ENCODE measurements at regions not wholly inside any gene's neighbourhood (a gene's known extent, or its start where the extent isn't known, plus 50 kb on each side); places are given as distances from the start of the nearest gene placed in this dataset.
"Not testable (repeated sequence)": the region's sequence is repeated elsewhere in the genome, so short reads cannot be mapped to it uniquely, and the experiment has no call there.

DNA sequence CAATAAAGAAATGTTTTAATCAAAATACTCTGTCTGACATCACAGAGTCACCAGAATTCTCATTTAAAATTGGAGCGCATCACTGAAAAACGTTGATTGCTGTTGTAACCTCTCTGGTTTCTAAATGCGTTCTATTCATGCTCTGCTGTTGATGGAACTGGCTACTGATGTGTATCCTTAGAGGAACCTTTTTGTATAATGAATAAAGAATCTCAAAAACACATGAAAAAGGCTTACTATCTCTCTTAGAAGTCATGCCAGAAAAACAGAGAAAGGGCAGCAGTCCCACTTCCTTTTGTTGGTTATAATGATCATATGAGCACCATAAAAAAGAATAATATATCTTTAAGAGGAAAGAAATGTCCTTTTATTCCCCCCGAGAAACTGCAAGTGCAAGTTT is 615.5 kb downstream of the TLE1 start:
- DNase-seq (ENCODE audit: low read depth): no peak

DNA sequence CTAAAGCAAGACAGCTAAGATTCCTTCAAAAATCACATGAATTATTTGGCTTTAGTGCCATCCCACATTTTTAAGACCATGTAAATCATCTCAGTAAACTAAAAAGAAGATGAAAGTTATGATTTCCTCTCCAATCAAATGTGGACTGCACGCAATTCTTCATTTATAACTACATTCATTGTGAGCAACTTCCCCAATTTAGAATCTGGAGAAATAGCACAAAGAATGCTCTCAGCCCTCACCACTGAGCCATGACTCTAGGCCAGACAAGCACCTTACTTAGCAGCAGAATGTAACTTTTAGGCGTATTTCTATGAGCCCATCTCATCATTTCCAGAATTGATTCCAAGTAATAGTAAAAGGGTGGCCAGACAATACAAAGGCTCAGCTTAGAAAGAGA is 616.6 kb downstream of the TLE1 start:
- DNase-seq (ENCODE audit: low read depth): no peak

DNA sequence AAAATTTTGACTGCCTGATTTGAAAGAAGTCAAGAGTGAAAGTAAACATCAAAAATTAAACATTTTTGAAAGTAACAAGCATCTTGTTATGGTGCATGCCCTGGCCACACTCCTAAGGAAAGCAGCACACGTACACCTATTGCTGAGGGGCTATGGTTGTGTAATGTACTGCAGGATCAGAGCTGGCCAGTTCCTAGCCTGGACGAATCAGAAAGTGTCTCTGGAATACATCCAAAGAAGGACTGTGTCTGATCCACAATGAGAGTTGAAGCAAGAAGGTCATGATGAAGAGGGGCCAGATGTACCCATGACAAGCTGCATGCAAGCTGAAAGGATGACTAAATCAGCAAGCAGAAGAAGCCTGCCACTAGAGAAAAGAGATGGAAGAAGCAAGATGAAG is 618.2 kb downstream of the TLE1 start:
- DNase-seq (ENCODE audit: low read depth): no peak

DNA sequence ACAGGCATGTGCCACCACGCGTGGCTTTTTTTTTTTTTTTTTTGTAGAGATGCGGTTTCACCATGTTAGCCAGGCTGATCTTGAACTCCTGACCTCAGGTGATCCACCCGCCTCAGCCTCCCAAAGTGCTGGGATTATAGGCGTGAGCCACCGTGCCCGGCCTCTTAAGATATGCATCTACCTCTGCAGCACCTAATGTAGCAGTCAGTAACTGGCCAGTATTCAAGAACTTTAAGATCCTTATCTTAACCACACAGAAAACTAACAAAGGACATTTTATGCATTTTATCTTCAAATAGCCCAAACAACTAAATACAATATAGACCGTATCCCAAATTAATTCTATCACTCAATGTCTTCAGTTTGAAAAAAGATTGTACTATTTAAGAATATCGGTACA is 618.7 kb downstream of the TLE1 start:
- no peak for DNase-seq (ENCODE audit: low read depth)

DNA sequence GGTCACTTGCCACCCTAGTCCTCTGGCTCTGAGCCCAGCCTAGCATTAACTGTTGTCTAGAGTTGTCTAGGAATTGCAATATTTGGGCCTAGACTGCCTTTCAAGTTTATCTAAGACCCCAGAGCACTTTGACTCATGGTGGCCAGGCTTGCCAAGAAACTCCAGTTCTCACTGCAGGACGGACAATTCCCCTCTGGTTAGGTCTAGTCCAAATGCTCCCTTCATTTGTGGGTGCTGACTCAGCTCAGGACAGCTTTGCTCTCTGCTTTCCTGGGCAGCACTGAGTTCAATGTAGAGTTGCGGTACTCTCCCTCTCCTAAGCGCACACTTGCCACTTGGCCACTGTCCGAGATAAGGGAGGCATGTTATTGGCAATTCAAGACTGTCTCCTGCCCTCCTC is 619.4 kb downstream of the TLE1 start:
- DNase-seq (ENCODE audit: low read depth): no peak

DNA sequence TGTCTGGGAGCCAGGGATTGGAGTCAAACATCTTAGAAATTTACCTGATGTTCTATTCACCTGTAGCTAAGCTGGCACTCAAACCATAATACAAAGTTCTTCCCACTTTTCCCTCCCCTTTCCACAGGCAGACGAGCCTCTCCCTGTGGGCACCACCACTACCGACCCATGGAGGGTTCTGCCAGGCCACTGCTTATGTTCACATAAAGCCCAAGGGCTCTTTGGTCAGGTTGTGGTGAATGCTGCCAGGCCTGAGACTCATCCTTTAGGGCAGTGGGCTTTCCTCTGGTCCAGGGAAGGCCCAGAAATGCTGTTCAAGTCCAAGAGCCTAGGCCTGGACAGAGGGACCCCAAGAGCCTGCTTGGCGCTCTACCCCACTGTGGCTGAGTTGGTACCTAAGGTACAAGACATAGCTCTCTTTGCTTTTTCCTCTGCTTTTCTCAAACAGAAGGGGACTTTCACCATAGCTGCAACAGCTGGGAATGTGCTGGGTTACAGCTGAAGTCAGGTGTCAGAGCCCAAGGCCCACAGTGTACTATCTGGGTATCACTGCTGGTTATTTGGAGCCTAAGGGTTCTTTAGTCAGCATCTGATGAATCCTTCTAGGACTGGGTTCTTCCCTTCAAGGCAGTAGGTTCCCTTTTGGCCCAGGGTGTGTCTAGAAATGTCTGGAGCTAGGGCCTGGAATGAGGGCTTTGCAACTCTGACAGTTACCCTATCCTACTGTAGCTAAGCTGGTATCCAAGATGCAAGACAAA is 620.1 kb downstream of the TLE1 start:
- no peak for DNase-seq (ENCODE audit: low read depth)

DNA sequence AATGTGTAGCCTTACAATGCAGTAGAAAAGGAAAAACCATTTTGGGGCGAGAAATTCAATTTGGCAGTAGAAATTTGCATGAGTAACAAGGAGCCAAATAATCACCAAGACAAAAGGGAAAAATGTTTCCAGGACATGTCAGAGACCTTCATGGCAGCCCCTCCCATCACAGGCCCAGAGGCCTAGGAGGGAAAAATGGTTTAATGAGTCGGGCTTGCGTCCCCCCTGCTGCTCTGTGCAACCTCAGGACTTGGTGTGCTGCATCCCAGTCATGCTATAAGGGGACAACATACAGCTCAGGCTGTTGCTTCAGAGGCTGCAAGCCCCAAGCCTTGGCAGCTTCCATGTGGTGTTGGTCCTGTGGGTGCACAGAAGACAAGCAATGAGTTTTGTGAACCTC is 626.4 kb downstream of the TLE1 start:
- DNase-seq (ENCODE audit: low read depth): not testable (repeated sequence)

DNA sequence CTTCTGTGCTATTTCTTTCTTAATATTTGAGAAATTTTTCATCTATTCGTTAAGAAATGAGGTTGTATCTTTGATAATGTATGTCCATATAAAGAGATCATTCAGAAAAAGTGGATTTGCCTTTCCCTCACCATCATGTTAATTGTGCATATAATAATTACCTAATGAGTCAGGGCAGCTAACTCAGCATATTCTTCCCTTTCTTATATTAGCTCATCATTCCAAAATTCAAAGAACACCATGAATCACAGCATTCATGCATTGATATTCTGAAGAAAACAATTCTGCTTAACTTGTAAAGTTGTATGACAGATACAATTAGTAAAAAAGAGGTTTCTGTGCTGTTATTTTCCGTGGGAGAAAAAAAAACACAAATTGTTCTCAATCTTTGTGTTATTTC is 630.6 kb downstream of the TLE1 start:
- no peak for DNase-seq (ENCODE audit: low read depth)

DNA sequence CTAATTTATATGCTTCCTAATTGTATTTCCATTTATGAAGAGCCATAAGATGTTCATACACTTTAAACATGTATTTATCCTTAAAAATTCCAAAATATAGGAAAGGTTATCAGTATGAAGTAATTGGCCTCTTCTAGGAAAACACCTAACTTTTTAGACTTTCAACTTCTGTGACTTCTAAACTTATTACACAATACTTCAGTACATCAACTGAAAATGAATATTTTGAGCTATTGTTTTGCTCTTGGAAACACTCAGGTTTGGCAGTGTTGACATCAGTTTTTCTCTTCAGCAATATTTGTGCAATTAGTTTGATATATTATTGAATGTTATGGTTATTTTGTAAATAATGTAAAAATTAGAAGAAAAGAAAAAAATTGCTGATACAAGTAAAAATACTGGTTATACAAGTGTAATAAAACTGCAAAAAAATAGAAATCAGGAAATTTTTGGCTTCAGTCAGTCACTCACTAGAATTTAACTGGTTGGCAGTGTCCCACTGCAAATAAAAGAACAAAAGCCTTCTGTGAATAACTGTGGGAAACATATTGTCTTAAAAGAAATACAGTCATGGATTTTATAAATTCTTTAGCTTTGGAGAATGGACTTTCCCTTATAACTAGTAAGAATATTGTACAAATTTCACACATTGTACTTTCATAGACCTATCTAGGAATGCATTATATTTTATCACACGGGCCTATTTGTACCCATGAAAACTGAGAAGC is 635.9 kb downstream of the TLE1 start:
- no peak for DNase-seq (ENCODE audit: low read depth)

DNA sequence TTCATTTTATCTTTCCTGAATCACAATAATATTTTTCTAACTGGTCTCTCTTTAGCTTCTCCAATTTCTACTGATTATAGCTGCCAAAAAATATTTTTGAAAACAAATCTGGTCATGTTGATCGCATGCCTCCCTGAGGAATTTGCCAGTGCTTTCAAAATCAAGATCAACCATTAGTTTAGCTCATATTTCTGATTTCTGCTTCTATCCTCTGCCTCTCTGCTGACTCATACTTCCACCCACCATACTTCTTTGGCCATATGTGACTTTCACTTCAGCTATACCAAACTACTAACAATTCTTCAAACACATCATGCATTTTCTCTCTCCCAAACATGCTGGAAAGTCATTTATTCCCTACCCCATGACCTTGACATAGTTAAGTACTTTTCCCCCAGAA is 636.5 kb downstream of the TLE1 start:
- no peak for DNase-seq (ENCODE audit: low read depth)

DNA sequence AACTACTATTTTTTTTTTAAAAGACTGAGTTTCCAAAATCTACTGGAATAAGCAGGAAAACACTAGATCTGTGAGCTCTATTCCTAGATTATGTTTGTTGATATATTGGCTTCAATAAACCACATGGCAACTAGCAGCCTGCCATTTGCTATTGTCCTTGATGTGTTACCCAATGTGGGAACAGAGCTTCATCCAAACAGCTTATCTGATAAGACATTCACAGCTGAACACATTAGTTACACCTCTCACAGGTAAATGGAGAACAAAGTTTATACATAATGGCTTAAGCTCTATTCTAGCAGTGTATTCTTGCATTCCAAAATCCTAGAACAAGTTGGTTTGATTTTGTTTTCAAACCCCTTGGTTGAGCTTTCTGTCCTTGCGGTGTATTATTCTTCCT is 642.1 kb downstream of the TLE1 start:
- DNase-seq (ENCODE audit: low read depth): no peak

DNA sequence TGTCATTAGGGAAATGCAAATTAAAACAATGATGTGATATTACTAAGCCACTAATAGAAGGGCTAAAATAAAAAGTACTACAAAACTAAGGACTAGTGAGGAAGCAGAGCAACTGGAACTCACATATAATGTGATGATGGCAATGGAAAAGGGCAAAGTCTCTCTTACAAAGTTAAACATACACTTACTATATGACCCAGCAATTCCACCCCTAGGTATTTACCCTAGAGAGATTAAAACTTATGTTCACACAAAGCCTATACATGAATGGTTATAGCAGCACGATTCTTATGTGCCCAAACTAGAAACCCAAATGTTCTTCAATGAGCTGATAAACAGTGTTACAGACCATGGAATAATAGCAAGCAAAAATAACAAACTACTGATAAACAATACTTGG is 643.7 kb downstream of the TLE1 start:
- DNase-seq (ENCODE audit: low read depth): no peak

DNA sequence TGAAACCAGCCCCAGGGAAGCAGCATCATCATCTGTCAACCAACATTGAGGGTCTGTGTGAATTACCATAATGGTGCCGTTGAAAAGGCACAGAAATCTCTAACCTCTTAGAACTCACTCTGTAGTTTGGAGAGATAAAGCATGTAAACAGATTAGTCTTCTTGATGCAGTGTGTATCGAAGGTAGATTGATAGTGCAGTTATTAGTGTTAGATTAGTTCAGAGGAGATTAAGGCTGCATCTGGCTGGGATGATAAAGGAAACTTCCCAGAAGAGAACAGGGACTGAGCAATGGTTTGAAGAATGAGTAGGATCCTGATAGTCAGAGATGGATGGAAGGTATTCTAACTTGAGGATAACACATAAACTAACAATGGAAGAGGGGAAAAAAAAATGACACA is 651.5 kb downstream of the TLE1 start:
- no peak for DNase-seq (ENCODE audit: low read depth)

DNA sequence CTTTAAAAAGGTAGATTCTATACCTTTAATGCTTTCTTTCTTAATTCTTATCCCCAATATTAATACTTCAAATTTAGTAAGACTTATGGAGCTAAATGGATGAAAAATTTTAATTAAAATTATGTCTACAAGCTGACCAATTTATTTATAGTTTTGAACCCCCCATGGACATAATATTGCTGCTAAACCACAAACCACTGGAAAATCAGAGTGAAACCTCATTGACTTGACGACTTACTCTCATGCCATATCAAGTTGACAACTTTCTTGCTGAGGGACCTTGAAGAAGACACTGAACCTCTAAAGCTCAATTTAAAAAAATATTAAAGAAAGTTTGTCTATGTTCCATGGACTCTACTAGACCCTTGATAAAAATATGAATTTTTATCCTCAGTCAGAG is 653.7 kb downstream of the TLE1 start:
- DNase-seq (ENCODE audit: low read depth): no peak

DNA sequence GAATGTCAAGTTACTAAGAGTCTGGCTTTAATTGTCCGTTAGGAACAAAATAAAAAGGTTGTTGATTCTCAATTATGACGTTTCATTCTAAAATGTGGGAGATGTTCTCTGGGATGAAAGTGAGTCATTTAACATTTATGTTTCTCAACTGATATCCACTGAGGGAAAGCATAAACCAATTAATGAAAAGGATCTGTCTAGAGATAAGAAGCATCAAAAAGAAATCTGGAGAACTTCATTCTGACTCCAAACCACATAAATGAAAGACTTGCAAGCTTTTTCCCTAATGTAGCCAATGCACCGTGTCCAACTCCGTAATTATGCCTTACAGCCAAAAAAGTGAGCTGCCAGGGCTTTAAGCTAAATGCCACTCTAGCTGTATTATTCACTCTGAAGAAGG is 654.2 kb downstream of the TLE1 start:
- no peak for DNase-seq (ENCODE audit: low read depth)

DNA sequence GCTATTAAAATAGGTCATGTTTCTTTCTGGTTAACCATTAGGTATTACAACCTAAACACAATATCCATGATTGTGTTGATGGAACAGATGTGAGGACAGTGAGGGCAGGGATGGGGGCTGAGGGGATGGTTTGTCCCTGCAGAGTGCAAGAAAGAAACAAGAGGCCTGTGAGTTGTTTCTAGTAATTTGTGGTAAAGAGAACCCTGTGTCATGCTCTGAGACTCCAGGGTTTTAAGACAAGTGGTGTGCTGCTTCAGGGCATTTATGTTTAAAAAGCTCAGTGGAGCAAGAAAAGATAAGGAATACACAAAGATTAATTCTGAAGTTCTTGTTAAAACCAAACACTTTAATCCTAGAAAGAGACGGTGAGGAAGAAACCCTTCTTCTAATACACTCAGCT is 656.5 kb downstream of the TLE1 start:
- no peak for DNase-seq (ENCODE audit: low read depth)

DNA sequence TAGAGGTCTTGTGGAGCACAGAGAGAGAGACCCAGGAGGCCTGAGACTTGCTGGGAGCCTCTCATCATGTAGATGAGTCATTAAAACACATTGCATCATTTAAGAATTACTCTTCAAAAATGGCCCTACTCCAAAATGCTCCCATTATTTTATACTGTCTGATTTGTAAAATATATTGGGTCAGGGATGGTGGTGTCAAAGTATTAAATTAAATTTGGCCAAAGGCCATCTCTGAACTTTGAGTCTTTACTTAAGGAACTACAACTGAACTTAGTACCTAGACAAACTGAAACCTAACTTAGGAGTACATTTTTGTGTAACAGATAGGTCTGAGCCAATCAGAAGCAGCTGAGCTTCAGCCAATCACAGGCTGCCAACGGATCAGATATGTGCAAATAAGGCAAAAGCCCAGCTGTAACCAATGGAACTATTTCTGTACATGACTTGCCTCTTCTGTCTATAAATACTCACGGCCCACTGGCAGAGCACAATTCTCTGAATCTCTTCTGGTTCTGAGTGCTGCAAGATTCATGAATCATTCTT is 657.2 kb downstream of the TLE1 start:
- no peak for DNase-seq (ENCODE audit: low read depth)

DNA sequence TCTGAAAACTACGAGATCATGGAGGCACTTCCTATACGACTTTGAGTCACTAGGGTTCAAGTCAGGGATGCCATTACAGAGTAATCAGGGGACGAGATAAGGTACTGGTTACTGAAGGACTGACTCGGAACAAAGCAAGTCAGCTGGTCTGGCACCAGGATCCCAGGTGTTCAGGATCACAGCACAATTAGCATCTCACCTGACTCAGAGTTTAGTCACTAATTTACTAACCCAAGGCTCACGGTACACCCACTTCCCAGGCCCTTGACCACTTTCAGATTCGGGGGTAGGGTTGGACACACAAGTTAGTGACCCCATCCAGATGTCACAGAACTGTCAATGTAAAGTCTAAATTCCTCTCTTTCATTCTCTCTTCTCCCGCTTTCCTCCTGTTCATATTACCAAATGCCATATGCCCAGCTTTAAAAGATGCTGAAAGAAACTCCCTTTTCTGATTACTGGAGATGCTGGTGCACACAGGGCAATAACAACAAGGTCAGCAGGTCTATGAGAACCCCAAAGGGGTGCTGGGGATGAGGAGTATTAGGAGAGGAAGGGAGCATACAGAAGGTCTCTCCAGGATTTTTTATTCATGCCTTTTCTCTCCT is 657.8 kb downstream of the TLE1 start:
- no peak for DNase-seq (ENCODE audit: low read depth)

DNA sequence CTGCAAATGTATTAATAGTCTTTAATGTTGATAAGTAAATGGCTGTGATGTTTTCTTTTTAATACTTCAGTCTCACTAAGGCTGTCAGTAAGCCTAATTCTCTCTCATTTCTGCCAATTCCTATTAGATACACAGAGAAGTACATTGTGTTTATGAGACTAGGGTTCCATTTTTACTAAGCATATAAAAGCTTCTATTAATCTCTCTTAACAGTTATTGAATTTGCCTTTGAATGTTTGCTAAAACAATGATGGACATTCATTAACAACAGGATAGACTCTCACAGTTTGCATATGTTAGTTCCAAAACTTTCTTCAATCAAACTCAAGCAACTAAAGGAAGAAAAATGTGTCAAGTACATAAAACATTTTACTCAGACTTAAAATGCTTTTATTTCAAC is 659.3 kb downstream of the TLE1 start:
- DNase-seq (ENCODE audit: low read depth): no peak

DNA sequence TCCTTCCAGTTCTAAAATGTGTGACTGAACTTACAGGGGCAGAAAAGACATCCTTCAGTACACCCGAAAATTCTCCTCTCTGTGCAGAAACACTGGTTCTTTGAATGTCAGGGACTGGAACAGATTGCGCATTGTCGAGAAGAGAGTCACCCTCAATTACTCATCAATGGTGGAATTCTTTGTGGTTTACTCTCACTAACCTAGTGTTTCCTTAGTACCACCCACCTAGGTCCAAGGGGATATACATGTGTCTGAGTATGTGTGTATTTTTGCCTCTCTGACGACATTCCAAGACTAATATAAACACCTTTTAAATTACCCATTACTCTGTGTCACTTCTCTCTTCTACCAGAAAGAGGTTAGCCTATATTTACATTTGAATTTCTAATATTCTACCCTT is 660.8 kb downstream of the TLE1 start:
- no peak for DNase-seq (ENCODE audit: low read depth)

DNA sequence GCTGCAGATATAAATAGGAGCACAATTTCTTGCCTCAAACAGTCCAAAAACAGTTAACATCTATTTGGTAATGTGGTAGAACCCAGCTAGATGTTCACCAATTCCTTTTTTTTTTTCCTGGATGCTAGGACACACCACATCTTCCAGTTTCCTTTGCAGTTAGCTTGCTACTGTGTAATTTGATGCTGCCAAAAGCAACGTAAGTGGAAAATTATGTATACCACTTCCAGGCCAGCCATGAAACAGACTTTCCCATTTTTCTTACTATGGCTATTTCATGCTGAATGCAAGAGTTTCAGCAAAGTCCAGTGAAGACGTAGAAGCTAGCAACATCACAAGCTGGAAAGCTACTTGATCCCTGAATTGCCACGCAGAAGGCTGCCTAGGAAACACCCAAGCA is 667.2 kb downstream of the TLE1 start:
- no peak for DNase-seq (ENCODE audit: low read depth)

DNA sequence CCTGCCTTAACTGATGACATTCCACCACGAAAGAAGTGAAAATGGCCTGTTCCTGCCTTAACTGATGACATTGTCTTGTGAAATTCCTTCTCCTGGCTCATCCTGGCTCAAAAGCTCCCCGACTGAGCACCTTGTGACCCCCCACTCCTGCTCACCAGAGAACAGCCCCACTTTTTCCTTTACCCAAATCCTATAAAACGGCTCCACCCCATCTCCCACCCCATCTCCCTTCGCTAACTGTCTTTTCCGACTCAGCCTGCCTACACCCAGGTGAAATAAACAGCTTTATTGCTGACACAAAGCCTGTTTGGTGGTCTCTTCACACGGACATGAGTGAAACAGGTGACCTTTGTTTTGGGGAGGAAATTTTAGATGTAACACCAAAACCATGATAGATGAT is 674.4 kb downstream of the TLE1 start:
- DNase-seq (ENCODE audit: low read depth): not testable (repeated sequence)

DNA sequence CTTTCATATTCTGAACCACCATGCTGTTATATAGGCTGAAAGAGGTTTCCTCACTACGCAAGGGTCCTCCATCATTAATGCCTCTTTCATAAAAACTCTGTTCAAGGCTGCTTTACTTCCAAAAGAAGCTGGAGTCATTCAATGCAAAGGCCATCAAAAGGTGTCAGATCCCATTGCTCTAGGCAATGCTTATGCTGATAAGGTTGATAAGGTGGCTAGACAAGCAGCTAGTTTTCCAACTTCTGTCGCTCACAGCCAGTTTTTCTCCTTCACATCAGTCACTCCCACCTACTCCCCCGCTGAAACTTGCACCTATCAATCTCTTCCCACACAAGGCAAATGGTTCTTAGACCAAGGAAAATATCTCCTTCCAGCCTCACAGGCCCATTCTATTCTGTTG is 676.2 kb downstream of the TLE1 start:
- DNase-seq (ENCODE audit: low read depth): not testable (repeated sequence)

Measured in stimulated activated CD8-positive, alpha-beta memory T cell treated with anti-CD3 and anti-CD28 coated beads, Interleukin-12 subunit alpha, Interleukin-12 subunit beta, amount 100 ng/mL, for 4 hours (primary cell).